ENCODE measurements at regions not wholly inside any gene's neighbourhood (a gene's known extent, or its start where the extent isn't known, plus 50 kb on each side); places are given as distances from the start of the nearest gene placed in this dataset.

- Histone ChIP-seq H3K9me3 (ENCODE audit: control insufficient read depth in 2 of 2, low read length in 2 of 2) (no peaks in the 10 kb centered on the region), H3K9ac (ENCODE audit: low read depth in 1 of 2, low read length in 2 of 2) (no peak overlapping the region), H3K4me3 (ENCODE audit: low read length in 2 of 2) (no peak overlapping the region), H3K27me3 (ENCODE audit: control insufficient read depth in 2 of 2, insufficient read depth in 2 of 2, low read length in 2 of 2) (no peaks in the 10 kb centered on the region), H3K27ac (ENCODE audit: low read depth in 2 of 2, low read length in 2 of 2) (no peak overlapping the region), H3K36me3 (ENCODE audit: control insufficient read depth in 2 of 2, insufficient read depth in 2 of 2, low read length in 2 of 2) (no peaks in the 10 kb centered on the region), H3K4me1 (ENCODE audit: control insufficient read depth in 2 of 2, insufficient read depth in 2 of 2, low read length in 2 of 2) (no peaks in the 10 kb centered on the region)
Measured at GRCh38 chr6:167408235-167408869, 83.5 kb downstream of the TTLL2 start.

- no peaks in the 10 kb centered on the region for H3K4me1 ChIP-seq (ENCODE audit: control insufficient read depth in 2 of 2, insufficient read depth in 2 of 2, low read length in 2 of 2)
- no peak overlapping the region for H3K27ac ChIP-seq (ENCODE audit: low read depth in 2 of 2, low read length in 2 of 2)
- H3K27me3 ChIP-seq (ENCODE audit: control insufficient read depth in 2 of 2, insufficient read depth in 2 of 2, low read length in 2 of 2), result no peaks in the 10 kb centered on the region
- H3K9me3 ChIP-seq (ENCODE audit: control insufficient read depth in 2 of 2, low read length in 2 of 2), result no peaks in the 10 kb centered on the region
- no peaks in the 10 kb centered on the region for H3K36me3 ChIP-seq (ENCODE audit: control insufficient read depth in 2 of 2, insufficient read depth in 2 of 2, low read length in 2 of 2)
- H3K4me3 ChIP-seq (ENCODE audit: low read length in 2 of 2), result no peak overlapping the region
- H3K9ac ChIP-seq (ENCODE audit: low read depth in 1 of 2, low read length in 2 of 2), result no peak overlapping the region
Measured at GRCh38 chr6:167409079-167409478, 84.2 kb downstream of the TTLL2 start.

- no peaks in the 10 kb centered on the region for H3K4me1 ChIP-seq (ENCODE audit: control insufficient read depth in 2 of 2, insufficient read depth in 2 of 2, low read length in 2 of 2)
Measured at GRCh38 chr6:167409694-167410093, 84.8 kb downstream of the TTLL2 start.

GRCh38 chr6:167410462-167410861 is 85.6 kb downstream of the TTLL2 start:
- no peaks in the 10 kb centered on the region for H3K36me3 ChIP-seq (ENCODE audit: control insufficient read depth in 2 of 2, insufficient read depth in 2 of 2, low read length in 2 of 2)
- H3K27ac ChIP-seq (ENCODE audit: low read depth in 2 of 2, low read length in 2 of 2), result no peak overlapping the region
- no peak overlapping the region for H3K9ac ChIP-seq (ENCODE audit: low read depth in 1 of 2, low read length in 2 of 2)
- no peaks in the 10 kb centered on the region for H3K9me3 ChIP-seq (ENCODE audit: control insufficient read depth in 2 of 2, low read length in 2 of 2)
- no peaks in the 10 kb centered on the region for H3K4me1 ChIP-seq (ENCODE audit: control insufficient read depth in 2 of 2, insufficient read depth in 2 of 2, low read length in 2 of 2)
- no peaks in the 10 kb centered on the region for H3K27me3 ChIP-seq (ENCODE audit: control insufficient read depth in 2 of 2, insufficient read depth in 2 of 2, low read length in 2 of 2)
- no peak overlapping the region for H3K4me3 ChIP-seq (ENCODE audit: low read length in 2 of 2)

More at GRCh38 chr6:167409694-167410093, 84.8 kb downstream of the TTLL2 start:
- no peaks in the 10 kb centered on the region for H3K27me3 ChIP-seq (ENCODE audit: control insufficient read depth in 2 of 2, insufficient read depth in 2 of 2, low read length in 2 of 2)
- no peaks in the 10 kb centered on the region for H3K9me3 ChIP-seq (ENCODE audit: control insufficient read depth in 2 of 2, low read length in 2 of 2)
- H3K27ac ChIP-seq (ENCODE audit: low read depth in 2 of 2, low read length in 2 of 2), result no peak overlapping the region
- H3K4me3 ChIP-seq (ENCODE audit: low read length in 2 of 2), result no peak overlapping the region
- H3K9ac ChIP-seq (ENCODE audit: low read depth in 1 of 2, low read length in 2 of 2), result no peak overlapping the region
- H3K36me3 ChIP-seq (ENCODE audit: control insufficient read depth in 2 of 2, insufficient read depth in 2 of 2, low read length in 2 of 2), result no peaks in the 10 kb centered on the region

- Histone ChIP-seq H3K4me1 (ENCODE audit: control insufficient read depth in 2 of 2, insufficient read depth in 2 of 2, low read length in 2 of 2) (no peaks in the 10 kb centered on the region), H3K9me3 (ENCODE audit: control insufficient read depth in 2 of 2, low read length in 2 of 2) (no peaks in the 10 kb centered on the region), H3K27me3 (ENCODE audit: control insufficient read depth in 2 of 2, insufficient read depth in 2 of 2, low read length in 2 of 2) (no peaks in the 10 kb centered on the region), H3K9ac (ENCODE audit: low read depth in 1 of 2, low read length in 2 of 2) (no peak overlapping the region), H3K4me3 (ENCODE audit: low read length in 2 of 2) (no peak overlapping the region), H3K27ac (ENCODE audit: low read depth in 2 of 2, low read length in 2 of 2) (no peak overlapping the region), H3K36me3 (ENCODE audit: control insufficient read depth in 2 of 2, insufficient read depth in 2 of 2, low read length in 2 of 2) (no peaks in the 10 kb centered on the region)
Measured at GRCh38 chr6:167412506-167412905, 87.6 kb downstream of the TTLL2 start.

- Histone ChIP-seq H3K4me3 (ENCODE audit: low read length in 2 of 2) (no peak overlapping the region), H3K36me3 (ENCODE audit: control insufficient read depth in 2 of 2, insufficient read depth in 2 of 2, low read length in 2 of 2) (no peaks in the 10 kb centered on the region), H3K27me3 (ENCODE audit: control insufficient read depth in 2 of 2, insufficient read depth in 2 of 2, low read length in 2 of 2) (no peaks in the 10 kb centered on the region), H3K4me1 (ENCODE audit: control insufficient read depth in 2 of 2, insufficient read depth in 2 of 2, low read length in 2 of 2) (peaks cover 4 to 7% of the 10 kb centered on the region in 2 donors), H3K9me3 (ENCODE audit: control insufficient read depth in 2 of 2, low read length in 2 of 2) (no peaks in the 10 kb centered on the region), H3K9ac (ENCODE audit: low read depth in 1 of 2, low read length in 2 of 2) (no peak overlapping the region), H3K27ac (ENCODE audit: low read depth in 2 of 2, low read length in 2 of 2) (no peak overlapping the region)
Measured at GRCh38 chr6:167415441-167415961, 90.6 kb downstream of the TTLL2 start.

GRCh38 chr6:167416676-167417430 is 92.0 kb downstream of the TTLL2 start:
- no peaks in the 10 kb centered on the region for H3K36me3 ChIP-seq (ENCODE audit: control insufficient read depth in 2 of 2, insufficient read depth in 2 of 2, low read length in 2 of 2)
- no peak overlapping the region for H3K9ac ChIP-seq (ENCODE audit: low read depth in 1 of 2, low read length in 2 of 2)
- no peak overlapping the region for H3K27ac ChIP-seq (ENCODE audit: low read depth in 2 of 2, low read length in 2 of 2)
- peaks cover 4 to 12% of the 10 kb centered on the region in 2 donors for H3K4me1 ChIP-seq (ENCODE audit: control insufficient read depth in 2 of 2, insufficient read depth in 2 of 2, low read length in 2 of 2)
- no peaks in the 10 kb centered on the region for H3K27me3 ChIP-seq (ENCODE audit: control insufficient read depth in 2 of 2, insufficient read depth in 2 of 2, low read length in 2 of 2)
- H3K4me3 ChIP-seq (ENCODE audit: low read length in 2 of 2), result no peak overlapping the region
- no peaks in the 10 kb centered on the region for H3K9me3 ChIP-seq (ENCODE audit: control insufficient read depth in 2 of 2, low read length in 2 of 2)

GRCh38 chr6:167420177-167420576 is 95.3 kb downstream of the TTLL2 start:
- H3K4me1 ChIP-seq (ENCODE audit: control insufficient read depth in 2 of 2, insufficient read depth in 2 of 2, low read length in 2 of 2), result peaks cover 4 to 12% of the 10 kb centered on the region in 2 donors
- H3K9me3 ChIP-seq (ENCODE audit: control insufficient read depth in 2 of 2, low read length in 2 of 2), result no peaks in the 10 kb centered on the region
- H3K36me3 ChIP-seq (ENCODE audit: control insufficient read depth in 2 of 2, insufficient read depth in 2 of 2, low read length in 2 of 2), result no peaks in the 10 kb centered on the region
- no peaks in the 10 kb centered on the region for H3K27me3 ChIP-seq (ENCODE audit: control insufficient read depth in 2 of 2, insufficient read depth in 2 of 2, low read length in 2 of 2)
- peak overlapping the region; percentile 93 for H3K27ac ChIP-seq (ENCODE audit: low read depth in 2 of 2, low read length in 2 of 2)
- no peak overlapping the region for H3K9ac ChIP-seq (ENCODE audit: low read depth in 1 of 2, low read length in 2 of 2)
- no peak overlapping the region for H3K4me3 ChIP-seq (ENCODE audit: low read length in 2 of 2)

- H3K27ac ChIP-seq (ENCODE audit: low read depth in 2 of 2, low read length in 2 of 2), result peak overlapping the region; percentile 93
- no peaks in the 10 kb centered on the region for H3K36me3 ChIP-seq (ENCODE audit: control insufficient read depth in 2 of 2, insufficient read depth in 2 of 2, low read length in 2 of 2)
- H3K4me1 ChIP-seq (ENCODE audit: control insufficient read depth in 2 of 2, insufficient read depth in 2 of 2, low read length in 2 of 2), result peaks cover 9 to 19% of the 10 kb centered on the region in 2 donors
- peak overlapping the region; percentile 43 to 48 for H3K4me3 ChIP-seq (ENCODE audit: low read length in 2 of 2)
- H3K9ac ChIP-seq (ENCODE audit: low read depth in 1 of 2, low read length in 2 of 2), result peak overlapping the region; percentile 68 to 79
- H3K27me3 ChIP-seq (ENCODE audit: control insufficient read depth in 2 of 2, insufficient read depth in 2 of 2, low read length in 2 of 2), result no peaks in the 10 kb centered on the region
- no peaks in the 10 kb centered on the region for H3K9me3 ChIP-seq (ENCODE audit: control insufficient read depth in 2 of 2, low read length in 2 of 2)
Measured at GRCh38 chr6:167420858-167421766, 96.2 kb downstream of the TTLL2 start.
